Esophagus (tissue), 2 donors: ENCODE measurements at regions not wholly inside any gene's neighbourhood (a gene's known extent, or its start where the extent isn't known, plus 50 kb on each side); places are given as distances from the start of the nearest gene placed in this dataset.

ENCODE experiments used
- H3K27ac ChIP-seq, 2 donors: one replicate each; pipeline ENCODE4 v1.5.1; 2013; ENCODE audit warnings: low read depth in 2 of 2, mild to moderate bottlenecking in 2 of 2, inconsistent platforms in 1 of 2, low read length in 1 of 2, moderate library complexity in 1 of 2
- H3K27me3 ChIP-seq, 2 donors: one replicate each; pipeline ENCODE4 v1.6.1; 2013; ENCODE audit warnings: low read length in 2 of 2, control low read depth in 1 of 2, mild to moderate bottlenecking in 1 of 2; ENCODE audit not compliant: insufficient read depth in 2 of 2, control insufficient read depth in 1 of 2
- H3K36me3 ChIP-seq, 2 donors: one replicate each; pipeline ENCODE4 v1.6.1; 2013; ENCODE audit warnings: low read length in 1 of 2; ENCODE audit not compliant: control insufficient read depth in 2 of 2, insufficient read depth in 2 of 2
- H3K4me1 ChIP-seq, 2 donors: one replicate each; pipeline ENCODE4 v1.6.1; 2013; ENCODE audit warnings: low read length in 1 of 2; ENCODE audit not compliant: control insufficient read depth in 2 of 2, insufficient read depth in 2 of 2
- H3K4me3 ChIP-seq, 2 donors: one replicate each; pipeline ENCODE4 v1.5.1; 2013; ENCODE audit warnings: low read length in 2 of 2, mild to moderate bottlenecking in 2 of 2, low read depth in 1 of 2, moderate library complexity in 1 of 2
- H3K9me3 ChIP-seq, 2 donors: one replicate each; pipeline ENCODE4 v1.6.1; 2013; ENCODE audit warnings: mild to moderate bottlenecking in 2 of 2, low read depth in 1 of 2, low read length in 1 of 2, moderate library complexity in 1 of 2; ENCODE audit not compliant: control insufficient read depth in 2 of 2, insufficient read depth in 1 of 2
- WGBS, 2 donors: extraction: QIAGEN DNeasy Blood & Tissue Kit; methylation state at CpG; one replicate each; pipeline ENCODE4 v1.1.7; 2013; 5-methylcytosine and 5-hydroxymethylcytosine counted together
- donor health status: healthy with polysubstance abuse.
- donor health status: Bipolar disorder and iron deficiency.

DNA sequence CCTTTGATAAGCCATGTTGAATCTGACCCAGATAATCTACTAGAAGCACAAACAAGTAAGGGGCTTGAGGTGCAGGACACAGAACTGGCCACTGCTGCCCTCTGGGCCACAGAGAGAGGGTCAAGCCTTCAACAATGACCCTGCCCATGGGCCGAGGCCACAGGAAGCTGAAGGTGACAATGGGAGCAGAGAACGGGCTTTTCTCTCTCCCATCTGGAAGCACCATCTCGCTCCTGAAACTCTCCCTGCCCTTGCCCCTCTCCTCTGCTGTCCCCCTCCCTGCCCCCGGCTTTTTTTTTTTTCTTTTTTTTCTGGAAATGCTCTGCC lies 133.1 kb upstream of the DUSP10 start:
- Histone ChIP-seq H3K27me3 (no peaks in the 10 kb centered on the region), H3K4me1 (no peaks in the 10 kb centered on the region), H3K9me3 (no peaks in the 10 kb centered on the region), H3K4me3 (no peak overlapping the region), H3K27ac (no peak overlapping the region), H3K36me3 (no peaks in the 10 kb centered on the region)
- WGBS, 2 donors = 81 to 88% methylated on average over 4 of the region's 4 CpGs

DNA sequence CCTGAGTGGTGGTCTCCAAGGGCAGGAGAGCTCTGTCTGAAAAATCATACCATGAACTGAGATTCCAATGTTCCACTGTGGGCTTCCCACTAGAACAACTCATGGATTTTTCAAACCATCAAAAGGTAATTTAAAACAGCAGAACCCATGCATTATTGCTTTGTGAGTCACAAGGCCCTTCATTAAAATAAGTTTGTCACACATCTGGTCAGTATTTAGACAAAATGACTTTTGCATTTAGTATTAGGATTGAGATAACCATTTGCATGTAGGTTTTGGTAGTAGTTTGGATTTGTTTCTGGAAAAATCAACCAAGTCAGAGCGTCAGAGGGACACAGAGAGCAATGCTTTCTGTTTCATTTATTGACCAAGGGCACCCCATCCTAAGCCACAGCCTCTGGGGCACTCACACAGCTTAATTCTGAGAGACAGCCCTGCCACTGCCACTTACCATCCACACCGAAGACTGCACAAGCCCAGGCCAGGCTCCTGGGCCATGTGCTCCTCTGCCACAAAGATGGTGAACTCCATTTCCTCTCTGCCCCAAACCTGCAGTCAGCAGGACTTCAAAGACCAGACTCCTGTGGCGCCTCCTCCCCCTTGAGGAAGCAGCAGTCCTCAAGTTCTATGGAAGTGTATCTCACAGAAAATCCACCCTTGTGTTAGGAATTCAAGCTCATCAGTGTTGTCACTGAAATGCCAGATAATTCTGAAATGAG lies 132.6 kb upstream of the DUSP10 start:
- no peaks in the 10 kb centered on the region for H3K27me3 ChIP-seq
- 91% methylated on average over 3 of the region's 3 CpGs for WGBS, 2 donors
- H3K9me3 ChIP-seq = no peaks in the 10 kb centered on the region
- H3K36me3 ChIP-seq = no peaks in the 10 kb centered on the region
- H3K4me1 ChIP-seq = no peaks in the 10 kb centered on the region
- no peak overlapping the region for H3K27ac ChIP-seq
- no peak overlapping the region for H3K4me3 ChIP-seq

DNA sequence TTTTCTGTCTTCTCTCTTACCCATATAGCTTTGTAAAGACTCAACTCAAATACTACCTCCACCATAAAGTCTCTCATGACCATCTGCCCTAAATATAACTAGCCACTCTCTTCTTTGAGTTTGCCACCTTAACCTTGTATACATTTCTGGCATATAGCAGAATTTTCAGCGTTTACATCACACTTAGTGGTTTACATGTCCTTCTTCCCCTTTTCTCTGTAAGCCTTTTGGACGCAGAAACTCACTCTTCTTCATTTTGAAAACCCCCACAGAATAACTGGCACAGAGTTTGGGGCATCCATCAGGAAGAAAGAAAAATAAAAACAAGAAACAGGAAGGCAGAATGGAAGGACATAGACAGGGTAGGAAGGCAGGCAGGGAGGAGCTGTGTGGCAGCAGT lies 131.8 kb upstream of the DUSP10 start:
- H3K4me3 ChIP-seq = no peak overlapping the region
- no peaks in the 10 kb centered on the region for H3K36me3 ChIP-seq
- H3K27me3 ChIP-seq = no peaks in the 10 kb centered on the region
- H3K9me3 ChIP-seq = no peaks in the 10 kb centered on the region
- no peak overlapping the region for H3K27ac ChIP-seq
- H3K4me1 ChIP-seq = no peaks in the 10 kb centered on the region
- 79 to 80% methylated on average over 2 of the region's 2 CpGs for WGBS, 2 donors

DNA sequence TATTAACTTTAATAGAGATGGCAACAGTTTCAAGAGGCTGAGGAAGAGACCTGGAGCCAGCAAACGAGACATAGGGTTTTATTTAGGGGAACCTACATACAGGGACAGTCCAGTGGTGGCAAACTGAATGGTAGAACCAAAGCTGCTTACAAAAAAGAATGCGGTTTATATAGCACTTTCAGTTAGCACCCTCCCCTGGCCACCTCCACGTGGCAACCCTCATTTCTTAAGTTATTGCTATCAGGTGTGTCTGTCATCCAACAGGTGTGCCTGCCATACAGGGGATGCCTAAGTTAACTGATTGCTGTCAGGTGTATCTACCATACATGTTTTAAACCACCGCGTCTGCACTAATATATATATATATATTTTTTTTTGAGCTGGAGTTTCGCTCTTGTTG lies 129.2 kb upstream of the DUSP10 start:
- 73 to 88% methylated on average over 6 of the region's 6 CpGs for WGBS, 2 donors
- no peaks in the 10 kb centered on the region for H3K36me3 ChIP-seq
- no peak overlapping the region for H3K4me3 ChIP-seq
- H3K27me3 ChIP-seq = no peaks in the 10 kb centered on the region
- no peaks in the 10 kb centered on the region for H3K4me1 ChIP-seq
- H3K9me3 ChIP-seq = peaks cover 0 to 2% of the 10 kb centered on the region in 2 donors
- no peak overlapping the region for H3K27ac ChIP-seq

DNA sequence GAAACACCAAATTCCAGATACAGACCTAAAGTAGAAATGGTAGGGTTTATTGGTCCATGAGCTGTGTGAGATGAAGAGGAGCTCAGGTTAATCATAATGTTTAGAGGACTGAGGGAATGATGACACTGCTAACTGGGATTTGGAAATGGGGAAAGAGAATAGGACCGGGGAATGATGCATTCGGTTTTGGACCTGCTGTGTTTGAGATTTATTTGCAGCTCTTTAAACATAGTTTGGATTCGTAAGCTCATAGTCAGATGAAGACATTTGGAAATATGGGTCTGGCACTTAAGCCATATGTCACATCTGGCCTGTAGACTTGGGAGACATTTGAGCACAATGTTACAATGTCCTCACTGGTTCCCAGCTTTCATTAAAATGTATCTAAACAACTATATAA lies 127.9 kb upstream of the DUSP10 start:
- no peaks in the 10 kb centered on the region for H3K4me1 ChIP-seq
- no peak overlapping the region for H3K4me3 ChIP-seq
- no peaks in the 10 kb centered on the region for H3K27me3 ChIP-seq
- no peak overlapping the region for H3K27ac ChIP-seq
- peaks cover 0 to 2% of the 10 kb centered on the region in 2 donors for H3K9me3 ChIP-seq
- 79 to 87% methylated on average over 3 of the region's 3 CpGs for WGBS, 2 donors
- no peaks in the 10 kb centered on the region for H3K36me3 ChIP-seq

DNA sequence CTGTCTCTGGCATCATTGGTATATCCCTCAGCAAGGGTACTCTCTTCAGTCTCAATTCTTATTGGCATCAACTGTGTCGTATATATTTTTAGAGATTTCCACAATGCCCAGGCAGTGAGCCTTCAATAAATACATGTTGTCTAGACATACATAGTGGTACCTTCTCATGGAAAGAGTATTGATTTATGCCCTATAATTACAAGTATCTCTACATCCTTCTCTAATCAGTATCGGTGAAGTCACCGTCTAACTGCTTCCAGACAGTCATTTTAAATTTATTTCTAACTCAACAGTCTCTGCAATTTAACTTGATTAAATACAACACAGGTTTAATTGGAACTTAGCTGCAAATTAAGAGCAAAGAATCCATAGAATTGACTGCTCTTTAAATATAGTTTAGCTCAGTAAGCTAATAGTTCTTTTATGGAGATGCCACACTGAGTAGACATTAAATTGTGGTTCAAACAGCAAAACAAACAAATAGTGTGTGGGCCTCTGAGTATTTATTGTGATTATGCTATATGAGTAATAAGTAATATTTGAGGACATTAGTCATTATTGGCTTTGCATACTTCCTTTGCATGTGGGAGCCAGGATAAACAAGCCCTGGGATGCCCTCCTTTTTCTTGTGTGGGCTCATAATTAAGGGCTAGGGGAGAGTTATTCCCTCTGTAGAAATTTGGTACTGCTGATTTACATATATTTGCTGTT lies 126.9 kb upstream of the DUSP10 start:
- H3K4me3 ChIP-seq = no peak overlapping the region
- no peaks in the 10 kb centered on the region for H3K36me3 ChIP-seq
- H3K9me3 ChIP-seq = peaks cover 0 to 2% of the 10 kb centered on the region in 2 donors
- H3K27ac ChIP-seq = no peak overlapping the region
- H3K27me3 ChIP-seq = no peaks in the 10 kb centered on the region
- no peaks in the 10 kb centered on the region for H3K4me1 ChIP-seq
- 74 to 83% methylated on average over 3 of the region's 3 CpGs for WGBS, 2 donors

DNA sequence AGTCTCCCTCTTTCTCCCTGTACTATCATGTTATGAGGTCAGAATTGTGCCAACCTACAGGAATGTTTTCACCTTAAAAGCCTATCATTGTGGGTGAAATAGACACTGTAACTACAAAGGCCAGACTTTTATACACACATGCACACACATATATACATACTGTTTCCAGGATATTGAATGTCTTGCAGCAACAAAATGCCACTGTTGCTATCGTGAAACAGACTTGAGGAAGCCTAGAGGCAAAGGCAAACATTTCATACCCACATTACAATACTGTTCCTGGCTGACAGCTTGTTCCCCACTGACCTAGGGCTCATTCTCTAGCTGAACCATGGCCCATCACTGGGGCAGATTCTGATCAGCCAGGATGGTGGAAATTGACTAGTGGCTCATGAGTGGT lies 125.1 kb upstream of the DUSP10 start:
- H3K9me3 ChIP-seq = peaks cover 0 to 2% of the 10 kb centered on the region in 2 donors
- 41 to 61% methylated on average over 1 of the region's 1 CpG for WGBS, 2 donors

DNA sequence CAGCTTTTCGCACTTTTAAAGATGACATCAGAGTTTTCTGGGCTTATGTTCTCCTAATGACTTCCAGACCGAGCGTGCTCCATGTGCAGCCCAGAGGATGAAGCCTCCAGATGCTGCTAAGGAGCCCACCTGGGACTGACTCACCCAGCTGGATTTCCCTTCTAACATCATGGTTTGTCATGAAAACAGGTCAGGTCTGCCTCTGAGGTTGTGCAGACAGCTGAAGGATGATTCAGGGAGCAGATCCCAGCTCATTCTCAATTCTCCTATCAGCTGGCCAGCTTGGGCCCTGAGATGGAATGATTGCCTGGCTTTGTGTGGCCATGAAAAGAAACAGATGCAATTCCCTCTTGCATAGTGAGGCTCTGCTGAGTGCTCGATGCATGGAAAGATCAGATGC lies 123.9 kb upstream of the DUSP10 start:
- Histone ChIP-seq H3K27ac (no peak overlapping the region), H3K4me1 (no peaks in the 10 kb centered on the region), H3K36me3 (no peaks in the 10 kb centered on the region), H3K9me3 (peaks cover 0 to 2% of the 10 kb centered on the region in 2 donors), H3K4me3 (no peak overlapping the region), H3K27me3 (no peaks in the 10 kb centered on the region)
- 87% methylated on average over 4 of the region's 4 CpGs for WGBS, 2 donors

More for the DNA sequence above, 125.1 kb upstream of the DUSP10 start:
- Histone ChIP-seq H3K36me3 (no peaks in the 10 kb centered on the region), H3K27ac (no peak overlapping the region), H3K27me3 (no peaks in the 10 kb centered on the region), H3K4me3 (no peak overlapping the region), H3K4me1 (no peaks in the 10 kb centered on the region)

DNA sequence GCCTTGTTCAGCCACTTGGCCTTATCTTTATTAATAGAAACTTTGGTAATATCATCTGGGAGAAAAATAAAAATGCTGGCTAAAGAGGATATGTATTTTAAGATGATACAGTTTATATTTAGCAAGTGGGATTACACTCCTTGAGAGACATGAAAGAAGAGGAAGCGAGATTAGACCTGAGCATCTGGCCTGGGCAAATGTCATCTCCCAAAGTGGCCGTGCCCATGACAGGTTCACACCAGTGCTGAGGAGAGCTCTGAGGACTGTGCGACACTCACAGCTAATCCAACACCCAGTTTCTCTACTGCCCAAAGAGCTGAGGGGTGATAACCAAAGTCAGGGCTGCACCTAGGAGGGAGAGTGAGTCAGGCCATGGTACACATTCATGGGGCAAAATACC lies 121.7 kb upstream of the DUSP10 start:
- H3K4me1 ChIP-seq = no peaks in the 10 kb centered on the region
- no peak overlapping the region for H3K4me3 ChIP-seq
- no peaks in the 10 kb centered on the region for H3K36me3 ChIP-seq
- no peaks in the 10 kb centered on the region for H3K27me3 ChIP-seq
- H3K27ac ChIP-seq = no peak overlapping the region
- H3K9me3 ChIP-seq = peaks cover 0 to 2% of the 10 kb centered on the region in 2 donors
- 90 to 94% methylated on average over 3 of the region's 3 CpGs for WGBS, 2 donors

DNA sequence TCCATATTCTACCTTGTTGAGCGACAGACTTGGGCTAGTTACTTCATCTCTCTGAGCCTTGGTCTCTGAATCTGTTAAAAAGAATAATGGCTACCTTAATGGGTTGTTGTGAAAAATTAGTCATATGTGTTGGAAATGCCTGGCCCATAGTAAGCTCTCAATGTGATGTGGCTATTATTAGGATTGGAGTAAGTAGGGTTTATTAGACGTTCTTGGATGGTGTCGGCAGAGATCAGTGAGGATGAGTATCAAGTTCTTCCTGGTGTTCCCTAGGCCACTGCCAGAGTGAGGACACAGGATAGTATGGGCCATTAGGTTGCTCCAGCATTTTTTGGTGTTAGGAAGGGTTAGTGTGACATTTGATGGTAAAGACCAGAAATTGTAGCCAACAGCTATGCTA lies 121.1 kb upstream of the DUSP10 start:
- WGBS, 2 donors = 96% methylated on average over 3 of the region's 3 CpGs

More for the DNA sequence above, 121.1 kb upstream of the DUSP10 start:
- H3K27ac ChIP-seq = no peak overlapping the region
- H3K9me3 ChIP-seq = peaks cover 0 to 2% of the 10 kb centered on the region in 2 donors
- no peak overlapping the region for H3K4me3 ChIP-seq
- no peaks in the 10 kb centered on the region for H3K27me3 ChIP-seq
- H3K36me3 ChIP-seq = no peaks in the 10 kb centered on the region
- H3K4me1 ChIP-seq = no peaks in the 10 kb centered on the region
